ENCODE measurements at regions not wholly inside any gene's neighbourhood (a gene's known extent, or its start where the extent isn't known, plus 50 kb on each side); places are given as distances from the start of the nearest gene placed in this dataset.

DNA sequence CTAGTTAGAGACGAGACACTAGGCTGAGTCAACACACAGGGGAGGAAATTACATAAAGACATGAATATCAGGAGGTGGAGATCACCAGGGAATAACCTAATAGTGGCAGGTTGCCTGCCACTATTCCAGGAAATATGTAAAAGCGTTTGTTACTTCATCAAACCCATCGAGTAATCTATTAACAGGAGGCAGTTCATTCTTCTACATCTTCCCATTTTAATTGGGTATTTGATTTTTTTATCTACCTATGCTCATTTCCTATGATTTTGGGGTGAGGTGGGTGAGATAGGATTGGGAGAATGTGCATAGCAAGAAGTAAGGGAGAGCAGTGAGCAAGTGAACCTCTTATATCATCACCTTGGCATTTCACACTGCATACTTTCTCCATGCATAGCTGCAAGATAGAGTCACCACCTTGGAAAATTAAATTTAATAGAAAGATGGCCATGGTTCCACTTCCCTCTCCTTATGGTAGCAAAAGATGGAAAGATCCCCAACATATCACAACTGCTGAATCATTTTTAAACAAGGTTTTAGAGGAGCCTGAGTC lies 312.2 kb downstream of the TMEM114 start:
- WGBS, 4 donors, result 51 to 57% (median 54%) methylated on average over 3 of the region's 3 CpGs
- Histone ChIP-seq H3K9me3 (replicated peaks in 1 of 3) (no peaks in the 10 kb centered on the region), H3K36me3 (replicated peaks in 1 of 2) (no peaks in the 10 kb centered on the region), H3K27me3 (no peaks in the 10 kb centered on the region), H3K4me1 (replicated peaks in 1 of 2) (no peaks in the 10 kb centered on the region), H3K4me3 (no peak overlapping the region), H3K27ac (no peak overlapping the region)
- no peak for DNase-seq
- intact Hi-C loops (cut with DNase I), result no loop called here
- no peak for TF ChIP-seq POLR2A (IDR thresholded peaks at IDR 0.05)
- TF ChIP-seq, protein P1, sequence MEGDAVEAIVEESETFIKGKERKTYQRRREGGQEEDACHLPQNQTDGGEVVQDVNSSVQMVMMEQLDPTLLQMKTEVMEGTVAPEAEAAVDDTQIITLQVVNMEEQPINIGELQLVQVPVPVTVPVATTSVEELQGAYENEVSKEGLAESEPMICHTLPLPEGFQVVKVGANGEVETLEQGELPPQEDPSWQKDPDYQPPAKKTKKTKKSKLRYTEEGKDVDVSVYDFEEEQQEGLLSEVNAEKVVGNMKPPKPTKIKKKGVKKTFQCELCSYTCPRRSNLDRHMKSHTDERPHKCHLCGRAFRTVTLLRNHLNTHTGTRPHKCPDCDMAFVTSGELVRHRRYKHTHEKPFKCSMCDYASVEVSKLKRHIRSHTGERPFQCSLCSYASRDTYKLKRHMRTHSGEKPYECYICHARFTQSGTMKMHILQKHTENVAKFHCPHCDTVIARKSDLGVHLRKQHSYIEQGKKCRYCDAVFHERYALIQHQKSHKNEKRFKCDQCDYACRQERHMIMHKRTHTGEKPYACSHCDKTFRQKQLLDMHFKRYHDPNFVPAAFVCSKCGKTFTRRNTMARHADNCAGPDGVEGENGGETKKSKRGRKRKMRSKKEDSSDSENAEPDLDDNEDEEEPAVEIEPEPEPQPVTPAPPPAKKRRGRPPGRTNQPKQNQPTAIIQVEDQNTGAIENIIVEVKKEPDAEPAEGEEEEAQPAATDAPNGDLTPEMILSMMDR (IDR thresholded peaks at IDR 0.05), result no peak

DNA sequence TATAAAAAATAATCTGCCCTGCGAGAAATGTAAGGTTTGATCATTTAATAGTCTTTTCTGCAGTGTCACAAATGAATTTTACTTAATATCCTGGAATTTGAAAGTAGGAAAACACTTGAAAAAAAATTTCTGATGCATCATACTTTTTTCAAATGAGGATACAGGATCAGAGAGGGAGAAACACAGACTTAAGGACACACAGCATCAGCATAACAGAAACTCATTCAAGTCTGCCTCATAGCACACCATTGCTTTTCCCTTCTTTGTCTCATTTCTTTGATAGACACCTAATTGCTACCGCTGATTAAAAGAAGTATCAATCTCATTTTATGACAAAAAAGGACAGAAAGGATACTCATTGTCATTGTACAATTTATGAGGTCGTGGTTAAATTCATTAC lies 319.0 kb downstream of the TMEM114 start:
- no peak for DNase-seq
- no peaks in the 10 kb centered on the region for H3K9me3 ChIP-seq (replicated peaks in 1 of 3)
- no peak overlapping the region for H3K4me3 ChIP-seq
- no peaks in the 10 kb centered on the region for H3K27me3 ChIP-seq
- H3K27ac ChIP-seq, result no peak overlapping the region
- TF ChIP-seq, protein P1 (IDR thresholded peaks at IDR 0.05), result no peak
- TF ChIP-seq POLR2A (IDR thresholded peaks at IDR 0.05), result no peak
- 65 to 81% (median 70%) methylated on average over 3 of the region's 3 CpGs for WGBS, 4 donors
- no peaks in the 10 kb centered on the region for H3K36me3 ChIP-seq (replicated peaks in 1 of 2)
- intact Hi-C loops (cut with DNase I), result no loop called here
- H3K4me1 ChIP-seq (replicated peaks in 1 of 2), result no peaks in the 10 kb centered on the region

DNA sequence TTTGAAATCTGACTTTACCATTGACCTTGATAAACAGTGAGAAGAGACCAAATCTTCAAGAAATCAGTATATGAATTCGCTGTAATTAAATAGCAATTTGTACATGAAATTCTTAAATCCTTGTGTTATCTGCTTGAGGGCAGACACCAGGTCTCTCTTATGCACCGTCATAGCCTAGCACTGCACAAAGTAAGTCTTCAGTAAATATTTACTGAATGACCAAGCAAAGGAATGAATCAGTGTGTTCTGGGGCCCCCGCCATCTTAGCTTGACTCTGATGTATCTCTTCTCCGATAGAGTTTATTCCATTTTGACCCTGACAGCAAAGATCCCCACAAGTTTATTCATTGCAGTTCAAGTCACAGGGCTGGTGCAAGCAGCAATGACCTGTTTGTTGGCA lies 328.0 kb downstream of the TMEM114 start:
- Histone ChIP-seq H3K4me1 (replicated peaks in 1 of 2) (no peaks in the 10 kb centered on the region), H3K36me3 (replicated peaks in 1 of 2) (no peaks in the 10 kb centered on the region), H3K27me3 (no peaks in the 10 kb centered on the region), H3K27ac (no peak overlapping the region), H3K9me3 (replicated peaks in 1 of 3) (no peaks in the 10 kb centered on the region), H3K4me3 (no peak overlapping the region)
- no peak for TF ChIP-seq POLR2A (IDR thresholded peaks at IDR 0.05)
- TF ChIP-seq, protein P1 (IDR thresholded peaks at IDR 0.05), result no peak
- no peak for DNase-seq
- 57 to 80% (median 66%) methylated on average over 4 of the region's 4 CpGs for WGBS, 4 donors
- intact Hi-C loops (cut with DNase I), result no loop called here

DNA sequence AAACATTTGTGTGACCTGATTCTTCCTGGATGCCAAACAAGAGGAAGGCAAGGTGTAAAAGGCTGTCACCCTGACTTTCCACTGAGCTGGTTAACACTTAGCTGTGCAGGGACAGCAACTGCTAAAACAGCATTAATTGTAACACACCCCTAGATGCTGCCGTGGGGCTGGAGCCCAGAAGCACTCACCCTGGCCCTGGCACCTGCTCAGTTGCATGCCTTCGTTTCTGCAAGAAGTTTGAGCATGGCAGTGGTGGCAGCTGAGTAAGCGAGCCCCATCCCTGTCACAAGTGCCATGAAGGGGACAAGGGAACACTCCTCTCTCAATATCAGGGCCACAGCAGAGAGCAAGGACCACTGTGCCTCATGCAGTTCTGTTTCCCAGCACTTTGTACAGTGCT lies 330.2 kb downstream of the TMEM114 start:
- Histone ChIP-seq H3K36me3 (replicated peaks in 1 of 2) (no peaks in the 10 kb centered on the region), H3K4me3 (no peak overlapping the region), H3K9me3 (replicated peaks in 1 of 3) (no peaks in the 10 kb centered on the region), H3K27me3 (no peaks in the 10 kb centered on the region), H3K4me1 (replicated peaks in 1 of 2) (no peaks in the 10 kb centered on the region), H3K27ac (no peak overlapping the region)
- no peak for TF ChIP-seq POLR2A (IDR thresholded peaks at IDR 0.05)
- TF ChIP-seq, protein P1 (IDR thresholded peaks at IDR 0.05), result no peak
- DNase-seq, result no peak
- intact Hi-C loops (cut with DNase I), result no loop called here
- whole genome bisulfite sequencing, 4 donors, result 50 to 87% (median 59%) methylated on average over 3 of the region's 3 CpGs

Data from adrenal gland (tissue), 9 donors.